ENCODE measurements at regions not wholly inside any gene's neighbourhood (a gene's known extent, or its start where the extent isn't known, plus 50 kb on each side); places are given as distances from the start of the nearest gene placed in this dataset.

DNA sequence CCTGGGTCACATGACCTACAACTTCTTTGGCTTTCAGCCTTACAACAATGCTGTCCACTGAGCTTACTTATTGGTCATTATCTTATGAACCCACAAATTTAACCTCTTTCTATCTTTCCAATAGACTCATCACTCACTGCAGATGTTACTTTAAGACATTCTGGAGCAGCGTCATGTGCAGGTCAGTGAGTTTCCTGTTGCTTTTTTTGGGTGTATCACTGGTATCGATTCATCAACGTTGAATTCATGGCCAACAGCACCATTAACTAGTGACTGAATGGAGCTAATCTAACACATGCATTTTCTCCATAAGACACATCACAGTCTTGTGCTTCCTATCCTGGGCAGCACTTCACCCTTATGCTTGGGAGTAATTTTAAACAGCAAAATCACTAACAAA is 672.6 kb upstream of the CDH18 start:
- no peak overlapping the region for H3K4me2 ChIP-seq (ENCODE audit: insufficient read depth, low read length)
- no peak overlapping the region for H3K27ac ChIP-seq (ENCODE audit: low read length)
- no peak overlapping the region for H3K4me3 ChIP-seq (ENCODE audit: low read depth in 1 of 2, low read length in 2 of 2)
- no peaks in the 10 kb centered on the region for H4K20me1 ChIP-seq (ENCODE audit: insufficient read depth, low read length)
- no peaks in the 10 kb centered on the region for H3K27me3 ChIP-seq (ENCODE audit: insufficient read depth, low read length, poor library complexity)
- H3K36me3 ChIP-seq (ENCODE audit: insufficient read depth, low read length) = no peaks in the 10 kb centered on the region
- H2AFZ ChIP-seq (ENCODE audit: low read depth, low read length) = no peak overlapping the region
- H3K9me3 ChIP-seq (ENCODE audit: insufficient read depth, low read length, severe bottlenecking) = no peaks in the 10 kb centered on the region
- H3K4me1 ChIP-seq (ENCODE audit: insufficient read depth, low read length) = no peaks in the 10 kb centered on the region
- ATAC-seq (ENCODE audit: insufficient read depth, low read depth) = no peak
- no peak overlapping the region for H3K9ac ChIP-seq (ENCODE audit: low read depth, low read length)
- H3K79me2 ChIP-seq (ENCODE audit: insufficient read depth, low read length) = no peaks in the 10 kb centered on the region
- TF ChIP-seq EZH2 (IDR thresholded peaks at IDR 0.05; ENCODE audit: borderline replicate concordance, low read depth, low read length, severe bottlenecking) = no peak
- TF ChIP-seq, protein P1, sequence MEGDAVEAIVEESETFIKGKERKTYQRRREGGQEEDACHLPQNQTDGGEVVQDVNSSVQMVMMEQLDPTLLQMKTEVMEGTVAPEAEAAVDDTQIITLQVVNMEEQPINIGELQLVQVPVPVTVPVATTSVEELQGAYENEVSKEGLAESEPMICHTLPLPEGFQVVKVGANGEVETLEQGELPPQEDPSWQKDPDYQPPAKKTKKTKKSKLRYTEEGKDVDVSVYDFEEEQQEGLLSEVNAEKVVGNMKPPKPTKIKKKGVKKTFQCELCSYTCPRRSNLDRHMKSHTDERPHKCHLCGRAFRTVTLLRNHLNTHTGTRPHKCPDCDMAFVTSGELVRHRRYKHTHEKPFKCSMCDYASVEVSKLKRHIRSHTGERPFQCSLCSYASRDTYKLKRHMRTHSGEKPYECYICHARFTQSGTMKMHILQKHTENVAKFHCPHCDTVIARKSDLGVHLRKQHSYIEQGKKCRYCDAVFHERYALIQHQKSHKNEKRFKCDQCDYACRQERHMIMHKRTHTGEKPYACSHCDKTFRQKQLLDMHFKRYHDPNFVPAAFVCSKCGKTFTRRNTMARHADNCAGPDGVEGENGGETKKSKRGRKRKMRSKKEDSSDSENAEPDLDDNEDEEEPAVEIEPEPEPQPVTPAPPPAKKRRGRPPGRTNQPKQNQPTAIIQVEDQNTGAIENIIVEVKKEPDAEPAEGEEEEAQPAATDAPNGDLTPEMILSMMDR (IDR thresholded peaks at IDR 0.05; ENCODE audit: borderline replicate concordance, extremely low read depth, low read length, poor library complexity, severe bottlenecking) = no peak
- DNase-seq = no peak

DNA sequence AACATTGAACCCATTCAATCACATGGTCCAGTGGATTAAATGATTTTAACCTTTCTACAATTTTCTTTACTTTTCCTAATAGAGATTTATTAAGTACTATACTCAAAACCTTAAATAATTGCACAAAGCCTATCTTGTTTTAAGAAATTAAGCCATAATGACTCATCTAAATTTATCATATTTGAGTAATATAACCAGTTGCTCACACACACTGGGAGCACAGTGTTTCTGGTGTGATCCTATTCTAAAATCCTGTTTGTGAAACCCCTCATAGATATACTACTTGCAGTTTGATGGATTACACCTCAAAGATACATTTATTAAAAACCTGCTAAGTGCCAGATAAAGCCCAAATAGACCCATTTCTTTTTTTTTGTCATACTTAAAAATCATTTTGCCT is 668.3 kb upstream of the CDH18 start:
- DNase-seq (no peak), ATAC-seq (ENCODE audit: insufficient read depth, low read depth) (no peak)
- H3K9me3 ChIP-seq (ENCODE audit: insufficient read depth, low read length, severe bottlenecking) = no peaks in the 10 kb centered on the region
- H2AFZ ChIP-seq (ENCODE audit: low read depth, low read length) = no peak overlapping the region
- H4K20me1 ChIP-seq (ENCODE audit: insufficient read depth, low read length) = no peaks in the 10 kb centered on the region
- H3K9ac ChIP-seq (ENCODE audit: low read depth, low read length) = no peak overlapping the region
- TF ChIP-seq, protein P1 (IDR thresholded peaks at IDR 0.05; ENCODE audit: borderline replicate concordance, extremely low read depth, low read length, poor library complexity, severe bottlenecking) = no peak
- no peak for TF ChIP-seq EZH2 (IDR thresholded peaks at IDR 0.05; ENCODE audit: borderline replicate concordance, low read depth, low read length, severe bottlenecking)
- H3K36me3 ChIP-seq (ENCODE audit: insufficient read depth, low read length) = no peaks in the 10 kb centered on the region
- H3K4me1 ChIP-seq (ENCODE audit: insufficient read depth, low read length) = no peaks in the 10 kb centered on the region
- no peaks in the 10 kb centered on the region for H3K27me3 ChIP-seq (ENCODE audit: insufficient read depth, low read length, poor library complexity)
- no peak overlapping the region for H3K4me3 ChIP-seq (ENCODE audit: low read depth in 1 of 2, low read length in 2 of 2)
- no peak overlapping the region for H3K27ac ChIP-seq (ENCODE audit: low read length)
- no peaks in the 10 kb centered on the region for H3K79me2 ChIP-seq (ENCODE audit: insufficient read depth, low read length)
- no peak overlapping the region for H3K4me2 ChIP-seq (ENCODE audit: insufficient read depth, low read length)

DNA sequence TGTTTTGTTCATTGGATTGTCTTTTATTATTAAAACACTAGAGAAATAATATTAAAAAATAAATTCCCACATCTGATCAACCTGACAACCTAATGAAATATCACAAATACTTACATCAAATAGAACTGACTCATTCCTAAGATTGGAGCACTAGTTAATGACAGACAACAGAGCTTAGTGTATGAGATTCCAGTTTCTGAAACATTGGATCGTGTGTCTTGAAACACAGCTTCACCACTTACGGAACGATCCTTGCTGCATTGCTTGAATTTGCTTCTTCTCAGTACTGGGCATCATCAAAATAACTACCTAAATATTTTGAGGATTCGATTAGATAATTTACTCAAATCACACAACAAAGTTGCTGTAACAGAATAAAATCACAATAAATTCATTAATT is 667.2 kb upstream of the CDH18 start:
- Histone ChIP-seq H3K9me3 (ENCODE audit: insufficient read depth, low read length, severe bottlenecking) (no peaks in the 10 kb centered on the region), H3K9ac (ENCODE audit: low read depth, low read length) (no peak overlapping the region), H3K4me3 (ENCODE audit: low read depth in 1 of 2, low read length in 2 of 2) (no peak overlapping the region), H3K4me2 (ENCODE audit: insufficient read depth, low read length) (no peak overlapping the region), H3K4me1 (ENCODE audit: insufficient read depth, low read length) (no peaks in the 10 kb centered on the region), H3K79me2 (ENCODE audit: insufficient read depth, low read length) (no peaks in the 10 kb centered on the region), H3K27ac (ENCODE audit: low read length) (no peak overlapping the region), H2AFZ (ENCODE audit: low read depth, low read length) (no peak overlapping the region), H3K27me3 (ENCODE audit: insufficient read depth, low read length, poor library complexity) (no peaks in the 10 kb centered on the region), H4K20me1 (ENCODE audit: insufficient read depth, low read length) (no peaks in the 10 kb centered on the region), H3K36me3 (ENCODE audit: insufficient read depth, low read length) (no peaks in the 10 kb centered on the region)
- ATAC-seq (ENCODE audit: insufficient read depth, low read depth) (no peak), DNase-seq (no peak)
- no peak for TF ChIP-seq EZH2 (IDR thresholded peaks at IDR 0.05; ENCODE audit: borderline replicate concordance, low read depth, low read length, severe bottlenecking)
- TF ChIP-seq, protein P1 (IDR thresholded peaks at IDR 0.05; ENCODE audit: borderline replicate concordance, extremely low read depth, low read length, poor library complexity, severe bottlenecking) = no peak

DNA sequence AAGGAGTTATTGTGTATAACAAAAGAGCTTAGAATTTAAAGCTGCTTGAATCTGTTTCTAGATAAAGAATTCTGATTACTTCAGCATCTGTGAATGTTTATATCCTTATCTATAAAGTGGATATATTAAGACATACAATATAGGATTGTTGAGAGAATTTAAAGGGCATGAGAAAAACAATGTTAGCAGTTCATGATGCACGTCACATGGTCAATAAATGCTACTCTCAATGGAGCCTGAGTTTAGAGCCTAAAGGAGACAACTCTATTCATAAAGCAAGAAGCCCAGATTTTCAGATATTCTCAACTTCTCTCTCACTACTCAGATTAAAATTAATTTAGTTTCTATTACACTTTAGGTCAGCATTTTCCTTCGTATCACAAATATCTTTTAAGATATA is 666.7 kb upstream of the CDH18 start:
- no peaks in the 10 kb centered on the region for H4K20me1 ChIP-seq (ENCODE audit: insufficient read depth, low read length)

More for the DNA sequence above, 666.7 kb upstream of the CDH18 start:
- Histone ChIP-seq H3K9me3 (ENCODE audit: insufficient read depth, low read length, severe bottlenecking) (no peaks in the 10 kb centered on the region), H3K9ac (ENCODE audit: low read depth, low read length) (no peak overlapping the region), H3K27ac (ENCODE audit: low read length) (no peak overlapping the region), H3K27me3 (ENCODE audit: insufficient read depth, low read length, poor library complexity) (no peaks in the 10 kb centered on the region), H3K4me1 (ENCODE audit: insufficient read depth, low read length) (no peaks in the 10 kb centered on the region), H3K36me3 (ENCODE audit: insufficient read depth, low read length) (no peaks in the 10 kb centered on the region), H2AFZ (ENCODE audit: low read depth, low read length) (no peak overlapping the region), H3K4me3 (ENCODE audit: low read depth in 1 of 2, low read length in 2 of 2) (no peak overlapping the region), H3K4me2 (ENCODE audit: insufficient read depth, low read length) (no peak overlapping the region), H3K79me2 (ENCODE audit: insufficient read depth, low read length) (no peaks in the 10 kb centered on the region)
- DNase-seq (no peak), ATAC-seq (ENCODE audit: insufficient read depth, low read depth) (no peak)
- no peak for TF ChIP-seq EZH2 (IDR thresholded peaks at IDR 0.05; ENCODE audit: borderline replicate concordance, low read depth, low read length, severe bottlenecking)
- TF ChIP-seq, protein P1 (IDR thresholded peaks at IDR 0.05; ENCODE audit: borderline replicate concordance, extremely low read depth, low read length, poor library complexity, severe bottlenecking) = no peak

All from DND-41 (cell line).